H9 (cell line): ENCODE measurements at regions not wholly inside any gene's neighbourhood (a gene's known extent, or its start where the extent isn't known, plus 50 kb on each side); places are given as distances from the start of the nearest gene placed in this dataset.

Experiments
- DNase-seq: peaks from one replicate; pipeline ENCODE4 v3.0.0-alpha.2; 2017
- H2AFZ ChIP-seq: one replicate; pipeline ENCODE4 v1.6.1; 2013; ENCODE audit warnings: mild to moderate bottlenecking, low read length, control low read depth, moderate library complexity
- H2AK5ac ChIP-seq: 2 replicates; pipeline ENCODE4 v1.6.1; 2013; ENCODE audit warnings: low read length, control low read depth, mixed read lengths; ENCODE audit not compliant: insufficient read length
- H2BK120ac ChIP-seq: one replicate; pipeline ENCODE4 v1.6.1; 2013; ENCODE audit warnings: low read depth, mild to moderate bottlenecking, low read length, control low read depth, inconsistent platforms; ENCODE audit not compliant: poor library complexity, severe bottlenecking
- H2BK12ac ChIP-seq: 2 replicates; pipeline ENCODE4 v1.6.1; 2013; ENCODE audit warnings: low read length, control low read depth, mixed read lengths, low read depth; ENCODE audit not compliant: insufficient read length
- H2BK15ac ChIP-seq: 2 replicates; pipeline ENCODE4 v1.6.1; 2013; ENCODE audit warnings: low read depth, low read length, control low read depth
- H2BK20ac ChIP-seq: one replicate; pipeline ENCODE4 v1.6.1; 2013; ENCODE audit warnings: low read depth, mild to moderate bottlenecking, low read length, control low read depth, inconsistent platforms; ENCODE audit not compliant: poor library complexity, severe bottlenecking
- H2BK5ac ChIP-seq: 2 replicates; pipeline ENCODE4 v1.6.1; 2013; ENCODE audit warnings: low read length, control low read depth, mixed read lengths; ENCODE audit not compliant: insufficient read length
- H3K14ac ChIP-seq: 2 replicates; pipeline ENCODE4 v1.6.1; 2013; ENCODE audit warnings: low read length, control low read depth; ENCODE audit not compliant: insufficient read depth
- H3K18ac ChIP-seq: 2 replicates; pipeline ENCODE4 v1.6.1; 2013; ENCODE audit warnings: low read depth, mild to moderate bottlenecking, mixed read lengths, low read length, control low read depth; ENCODE audit not compliant: insufficient read length
- H3K23ac ChIP-seq: 2 replicates; pipeline ENCODE4 v1.6.1; 2013; ENCODE audit warnings: low read length, control low read depth, mixed read lengths, low read depth; ENCODE audit not compliant: insufficient read length
- H3K23me2 ChIP-seq: 2 replicates; pipeline ENCODE4 v1.6.1; 2013; ENCODE audit warnings: low read depth, mild to moderate bottlenecking, mixed read lengths, low read length, control low read depth; ENCODE audit not compliant: insufficient read length, poor library complexity, severe bottlenecking
- H3K27ac ChIP-seq: 2 replicates; pipeline ENCODE4 v1.5.1; 2013; ENCODE audit warnings: low read length, control low read depth, mixed read lengths, low read depth; ENCODE audit not compliant: insufficient read length
- H3K27me3 ChIP-seq: 2 replicates; pipeline ENCODE4 v1.6.1; 2013; ENCODE audit warnings: low read length, control low read depth, inconsistent platforms; ENCODE audit not compliant: insufficient read depth
- H3K4ac ChIP-seq: 2 replicates; pipeline ENCODE4 v1.6.1; 2013; ENCODE audit warnings: low read depth, mild to moderate bottlenecking, control low read depth, inconsistent platforms, low read length, moderate library complexity
- H3K4me1 ChIP-seq: 2 replicates; pipeline ENCODE4 v1.6.1; 2013; ENCODE audit warnings: low read length, control low read depth, inconsistent platforms; ENCODE audit not compliant: insufficient read depth
- H3K4me2 ChIP-seq: 2 replicates; pipeline ENCODE4 v1.6.1; 2013; ENCODE audit warnings: low read length, control low read depth, mixed read lengths; ENCODE audit not compliant: insufficient read length, insufficient read depth
- H3K56ac ChIP-seq: 2 replicates; pipeline ENCODE4 v1.6.1; 2013; ENCODE audit warnings: low read depth, mild to moderate bottlenecking, mixed read lengths, low read length, control low read depth; ENCODE audit not compliant: insufficient read length
- H3K79me1 ChIP-seq: 2 replicates; pipeline ENCODE4 v1.6.1; 2013; ENCODE audit warnings: low read depth, mild to moderate bottlenecking, moderate library complexity, low read length, control low read depth, inconsistent platforms; ENCODE audit not compliant: insufficient read depth, poor library complexity, severe bottlenecking
- H3K79me2 ChIP-seq: 2 replicates; pipeline ENCODE4 v1.6.1; 2013; ENCODE audit warnings: low read length, control low read depth, inconsistent platforms; ENCODE audit not compliant: insufficient read depth
- H3K9ac ChIP-seq: 2 replicates; pipeline ENCODE4 v1.6.1; 2013; ENCODE audit warnings: low read length, control low read depth, mixed read lengths; ENCODE audit not compliant: insufficient read length; ENCODE audit errors: extremely low read depth
- H3K9me3 ChIP-seq: one replicate; pipeline ENCODE4 v1.6.1; 2013; ENCODE audit warnings: low read depth, low read length, inconsistent platforms; ENCODE audit not compliant: control insufficient read depth
- H3T11ph ChIP-seq: one replicate; pipeline ENCODE4 v1.6.1; 2013; ENCODE audit warnings: mild to moderate bottlenecking, low read length, control low read depth, inconsistent platforms
- H4K20me1 ChIP-seq: one replicate; pipeline ENCODE4 v1.6.1; 2013; ENCODE audit not compliant: control insufficient read depth, insufficient read length, insufficient read depth
- H4K5ac ChIP-seq: 2 replicates; pipeline ENCODE4 v1.6.1; 2013; ENCODE audit warnings: low read depth, mild to moderate bottlenecking, mixed read lengths, low read length, control low read depth; ENCODE audit not compliant: insufficient read length
- H4K8ac ChIP-seq: replicated peaks from 2 replicates; pipeline ENCODE4 v1.6.1; 2013; ENCODE audit warnings: low read length, control low read depth, mixed read lengths, low read depth; ENCODE audit not compliant: insufficient read length
- H4K91ac ChIP-seq: 2 replicates; pipeline ENCODE4 v1.6.1; 2013; ENCODE audit warnings: low read depth, mild to moderate bottlenecking, moderate library complexity, mixed read lengths, low read length, control low read depth; ENCODE audit not compliant: insufficient read length
- H3K27ac Mint-ChIP-seq, 3 experiments: 2 replicates in 2 of 3; 3 replicates in 1 of 3; pipeline ENCODE4 v1.8.0; 2020 to 2021; ENCODE audit warnings: mixed read lengths in 3 of 3, mild to moderate bottlenecking in 1 of 3, moderate library complexity in 1 of 3
- H3K27me3 Mint-ChIP-seq: 2 replicates; pipeline ENCODE4 v1.8.0; 2021; ENCODE audit warnings: low read depth, mild to moderate bottlenecking, moderate library complexity, mixed read lengths
- H3K36me3 Mint-ChIP-seq, 3 experiments: 2 replicates in 2 of 3; 3 replicates in 1 of 3; pipeline ENCODE4 v1.8.0; 2020 to 2021; ENCODE audit warnings: low read depth in 3 of 3, mixed read lengths in 3 of 3; ENCODE audit not compliant: insufficient read depth in 1 of 3
- H3K4me1 Mint-ChIP-seq, 2 experiments: 2 replicates each; pipeline ENCODE4 v1.8.0; 2020; ENCODE audit warnings: mixed read lengths in 2 of 2
- H3K4me3 Mint-ChIP-seq, 2 experiments: 2 replicates in 1 of 2; 3 replicates in 1 of 2; pipeline ENCODE4 v1.8.0; 2020 to 2021; ENCODE audit warnings: mild to moderate bottlenecking in 2 of 2, mixed read lengths in 2 of 2, moderate library complexity in 1 of 2
- H3K9me3 Mint-ChIP-seq, 2 experiments: 2 replicates in 1 of 2; 3 replicates in 1 of 2; pipeline ENCODE4 v1.8.0; 2020; ENCODE audit warnings: mild to moderate bottlenecking in 2 of 2, mixed read lengths in 2 of 2, moderate library complexity in 1 of 2
- CTCF ChIP-seq: fragments of 200-600 bp; sonication (generic); conservative IDR thresholded peaks from 3 replicates; pipeline ENCODE4 v1.8.0; 2021; ENCODE audit warnings: antibody characterized with exemption, mild to moderate bottlenecking
- WGBS: extraction: QIAGEN DNeasy Blood & Tissue Kit; methylation state at CpG from one replicate; pipeline ENCODE4 v1.1.7; 2013; ENCODE audit warnings: missing lambda C conversion rate, low lambda C conversion rate, mixed read lengths; ENCODE audit not compliant: insufficient read length; ENCODE audit errors: extremely low coverage; 5-methylcytosine and 5-hydroxymethylcytosine counted together

GRCh38 chr9:10928372-10928771, 315.6 kb upstream of the PTPRD start:
- Mint-ChIP-seq H3K36me3 (no peaks in the 10 kb centered on the region), H3K27me3 (no peaks in the 10 kb centered on the region), H3K27ac (no peak overlapping the region), H3K9me3 (no peaks in the 10 kb centered on the region), H3K4me1 (peaks cover 10 to 15% of the 10 kb centered on the region in 2 experiments), H3K4me3 (no peak overlapping the region)
- H3K14ac ChIP-seq: no peak overlapping the region
- no peak overlapping the region for H3K18ac ChIP-seq
- no peak overlapping the region for H4K5ac ChIP-seq
- no peaks in the 10 kb centered on the region for H3K23me2 ChIP-seq
- H3K9me3 ChIP-seq: no peaks in the 10 kb centered on the region
- no peak overlapping the region for H3K27ac ChIP-seq
- no peaks in the 10 kb centered on the region for H3K27me3 ChIP-seq
- H3K9ac ChIP-seq: no peak overlapping the region
- no peak overlapping the region for H3K4ac ChIP-seq
- no peak overlapping the region for H3K56ac ChIP-seq
- H3K79me1 ChIP-seq: no peaks in the 10 kb centered on the region
- no peak overlapping the region for H4K91ac ChIP-seq
- no peak for DNase-seq
- H2AFZ ChIP-seq: no peak overlapping the region
- no peak overlapping the region for H3K23ac ChIP-seq
- no peak overlapping the region for H2BK12ac ChIP-seq
- no peak for TF ChIP-seq CTCF
- no peaks in the 10 kb centered on the region for H4K20me1 ChIP-seq
- H2BK5ac ChIP-seq: no peak overlapping the region
- no peaks in the 10 kb centered on the region for H3K4me1 ChIP-seq
- no peak overlapping the region for H4K8ac ChIP-seq
- no peak overlapping the region for H2AK5ac ChIP-seq
- WGBS: no CpG with 5 or more reads among the region's 2 CpGs
- no peak overlapping the region for H3K4me2 ChIP-seq
- no peaks in the 10 kb centered on the region for H3K79me2 ChIP-seq
- no peak overlapping the region for H2BK15ac ChIP-seq
- H3T11ph ChIP-seq: no peak overlapping the region
- no peak overlapping the region for H2BK20ac ChIP-seq
- H2BK120ac ChIP-seq: no peak overlapping the region
